Left lung (tissue), 4 donors: ENCODE measurements at regions not wholly inside any gene's neighbourhood (a gene's known extent, or its start where the extent isn't known, plus 50 kb on each side); places are given as distances from the start of the nearest gene placed in this dataset.

Experiments
- ATAC-seq: fragments of 200-7000 bp; cut with Tn5 transposase; one replicate; pipeline ENCODE4 v1.9.1; 2020; ENCODE audit warnings: moderate library complexity
- DNase-seq, 4 donors: peaks; one replicate each; pipeline ENCODE4 v3.0.0-alpha.2; 2013 to 2020
- H3K27ac ChIP-seq, 2 donors: fragments of 200-600 bp; sonication (generic) in 1 of 2; one replicate each; pipeline versions ENCODE4 v1.5.0 to v1.8.0; 2020 to 2021
- H3K27me3 ChIP-seq, 2 donors: fragments of 200-600 bp; sonication (generic) in 1 of 2; one replicate each; pipeline versions ENCODE4 v1.5.0 to v1.8.0; 2020 to 2021
- H3K36me3 ChIP-seq, 2 donors: fragments of 200-600 bp; sonication (generic) in 1 of 2; one replicate each; pipeline versions ENCODE4 v1.5.0 to v1.8.0; 2020 to 2021
- H3K4me1 ChIP-seq, 2 donors: fragments of 200-600 bp; one replicate each; pipeline ENCODE4 v1.8.0; 2021
- H3K4me3 ChIP-seq, 2 donors: fragments of 200-600 bp; sonication (generic) in 1 of 2; one replicate each; pipeline versions ENCODE4 v1.5.0 to v1.8.0; 2020 to 2021; ENCODE audit warnings: mild to moderate bottlenecking in 1 of 2
- H3K9me3 ChIP-seq, 2 donors: fragments of 200-600 bp; sonication (generic) in 1 of 2; one replicate each; pipeline versions ENCODE4 v1.5.0 to v1.8.0; 2020 to 2021
- CTCF ChIP-seq, 2 donors: fragments of 200-600 bp; sonication (generic) in 1 of 2; IDR thresholded peaks; one replicate each; pipeline versions ENCODE4 v1.5.0 to v1.8.0; 2021; ENCODE audit warnings: antibody characterized with exemption in 2 of 2
- intact Hi-C, 2 donors: fragments of 100-400 bp; cut with DNase I; formaldehyde crosslinking; loops; one replicate each; pipeline versions ENCODE4 v1.11.2 to v1.14.2; 2022
- donor health status: DM: no; HTN: yes; CAD: no.
- donor health status: DM: no; HTN: no; CAD: no.

- H3K27me3 ChIP-seq: no peaks in the 10 kb centered on the region
Measured at GRCh38 chr18:65091744-65092329, 659.0 kb upstream of the CDH7 start.

GRCh38 chr18:65082907-65083306 is 667.9 kb upstream of the CDH7 start:
- intact Hi-C loops: no loop called here
- no peak for TF ChIP-seq CTCF (IDR thresholded peaks at IDR 0.05)
- H3K4me1 ChIP-seq: no peaks in the 10 kb centered on the region
- no peak overlapping the region for H3K27ac ChIP-seq
- no peaks in the 10 kb centered on the region for H3K36me3 ChIP-seq
- ATAC-seq (no peak), DNase-seq (no peak)
- H3K27me3 ChIP-seq: no peaks in the 10 kb centered on the region
- no peak overlapping the region for H3K4me3 ChIP-seq
- H3K9me3 ChIP-seq: no peaks in the 10 kb centered on the region

More at GRCh38 chr18:65091744-65092329, 659.0 kb upstream of the CDH7 start:
- H3K4me3 ChIP-seq: no peak overlapping the region
- H3K27ac ChIP-seq: no peak overlapping the region
- intact Hi-C loops: no loop called here
- ATAC-seq: no peak
- H3K36me3 ChIP-seq: no peaks in the 10 kb centered on the region
- H3K4me1 ChIP-seq: no peaks in the 10 kb centered on the region
- peak in 2 of 4 donors; percentile 1 to 16 for DNase-seq
- no peaks in the 10 kb centered on the region for H3K9me3 ChIP-seq
- TF ChIP-seq CTCF (IDR thresholded peaks at IDR 0.05): peak in 1 of 2 donors; percentile 37

- no peaks in the 10 kb centered on the region for H3K27me3 ChIP-seq
- DNase-seq: no peak
- no peaks in the 10 kb centered on the region for H3K36me3 ChIP-seq
- H3K4me1 ChIP-seq: no peaks in the 10 kb centered on the region
- TF ChIP-seq CTCF (IDR thresholded peaks at IDR 0.05): no peak
- no peak overlapping the region for H3K27ac ChIP-seq
- H3K4me3 ChIP-seq: no peak overlapping the region
- H3K9me3 ChIP-seq: no peaks in the 10 kb centered on the region
- intact Hi-C loops: no loop called here
- no peak for ATAC-seq
Measured at GRCh38 chr18:65081786-65082185, 669.0 kb upstream of the CDH7 start.

GRCh38 chr18:65073060-65073550 is 677.7 kb upstream of the CDH7 start:
- Histone ChIP-seq H3K4me3 (no peak overlapping the region), H3K9me3 (peaks cover 0 to 15% of the 10 kb centered on the region in 2 donors), H3K27ac (no peak overlapping the region), H3K36me3 (no peaks in the 10 kb centered on the region), H3K4me1 (no peaks in the 10 kb centered on the region), H3K27me3 (no peaks in the 10 kb centered on the region)
- DNase-seq (no peak), ATAC-seq (no peak)
- intact Hi-C loops: no loop called here
- no peak for TF ChIP-seq CTCF (IDR thresholded peaks at IDR 0.05)

GRCh38 chr18:65057439-65058083 is 693.3 kb upstream of the CDH7 start:
- Histone ChIP-seq H3K4me1 (no peaks in the 10 kb centered on the region), H3K27me3 (no peaks in the 10 kb centered on the region), H3K36me3 (no peaks in the 10 kb centered on the region), H3K9me3 (peaks cover 0 to 4% of the 10 kb centered on the region in 2 donors), H3K4me3 (no peak overlapping the region), H3K27ac (no peak overlapping the region)
- no peak for ATAC-seq
- DNase-seq: no peak
- no peak for TF ChIP-seq CTCF (IDR thresholded peaks at IDR 0.05)
- intact Hi-C loops: no loop called here
